ENCODE measurements at regions not wholly inside any gene's neighbourhood (a gene's known extent, or its start where the extent isn't known, plus 50 kb on each side); places are given as distances from the start of the nearest gene placed in this dataset.
"Not testable (repeated sequence)": the region's sequence is repeated elsewhere in the genome, so short reads cannot be mapped to it uniquely, and the experiment has no call there.

- H3K4me3 Mint-ChIP-seq, H3K9me3 Mint-ChIP-seq, H3K36me3 Mint-ChIP-seq, H3K4me1 Mint-ChIP-seq, H3K27ac Mint-ChIP-seq, H3K27me3 Mint-ChIP-seq, ATAC-seq: not testable (repeated sequence)
These were observed 59.5 kb upstream of the FAM90A26 start for GRCh38 chr4:9110700-9111099.

- not testable (repeated sequence) for H3K4me1 Mint-ChIP-seq, H3K4me3 Mint-ChIP-seq, H3K36me3 Mint-ChIP-seq, H3K27me3 Mint-ChIP-seq, H3K27ac Mint-ChIP-seq, H3K9me3 Mint-ChIP-seq, ATAC-seq
These were observed 67.1 kb upstream of the FAM90A26 start for GRCh38 chr4:9103148-9103524.

- not testable (repeated sequence) for H3K36me3 Mint-ChIP-seq, H3K9me3 Mint-ChIP-seq, H3K27me3 Mint-ChIP-seq, H3K4me1 Mint-ChIP-seq, H3K27ac Mint-ChIP-seq, H3K4me3 Mint-ChIP-seq, ATAC-seq
These were observed 67.6 kb upstream of the FAM90A26 start for GRCh38 chr4:9102471-9103147.

- not testable (repeated sequence) for H3K4me3 Mint-ChIP-seq, ATAC-seq, H3K27me3 Mint-ChIP-seq, H3K4me1 Mint-ChIP-seq, H3K27ac Mint-ChIP-seq
- Mint-ChIP-seq H3K36me3 (peaks cover 16% of the 10 kb centered on the region), H3K9me3 (peaks cover 29% of the 10 kb centered on the region)
These were observed 73.9 kb upstream of the FAM90A26 start for GRCh38 chr4:9096330-9096729.

GRCh38 chr4:9078796-9079195, 91.4 kb upstream of the FAM90A26 start:
- not testable (repeated sequence) for H3K27ac Mint-ChIP-seq, H3K27me3 Mint-ChIP-seq, H3K4me1 Mint-ChIP-seq, H3K4me3 Mint-ChIP-seq, H3K36me3 Mint-ChIP-seq, ATAC-seq, H3K9me3 Mint-ChIP-seq

- H3K27me3 Mint-ChIP-seq, ATAC-seq, H3K27ac Mint-ChIP-seq, H3K9me3 Mint-ChIP-seq, H3K36me3 Mint-ChIP-seq, H3K4me3 Mint-ChIP-seq, H3K4me1 Mint-ChIP-seq: not testable (repeated sequence)
These were observed 93.2 kb upstream of the FAM90A26 start for GRCh38 chr4:9076974-9077373.

- not testable (repeated sequence) for H3K27me3 Mint-ChIP-seq, H3K4me3 Mint-ChIP-seq, H3K4me1 Mint-ChIP-seq, ATAC-seq, H3K36me3 Mint-ChIP-seq, H3K27ac Mint-ChIP-seq, H3K9me3 Mint-ChIP-seq
These were observed 93.7 kb upstream of the FAM90A26 start for GRCh38 chr4:9076486-9076885.

- not testable (repeated sequence) for ATAC-seq, H3K4me3 Mint-ChIP-seq, H3K27me3 Mint-ChIP-seq
These were observed 96.8 kb upstream of the FAM90A26 start for GRCh38 chr4:9073371-9073770.

GRCh38 chr4:9072521-9073220, 97.5 kb upstream of the FAM90A26 start:
- not testable (repeated sequence) for H3K4me1 Mint-ChIP-seq, H3K27ac Mint-ChIP-seq, H3K27me3 Mint-ChIP-seq, ATAC-seq, H3K36me3 Mint-ChIP-seq, H3K4me3 Mint-ChIP-seq, H3K9me3 Mint-ChIP-seq

More at GRCh38 chr4:9073371-9073770, 96.8 kb upstream of the FAM90A26 start:
- H3K9me3 Mint-ChIP-seq, H3K36me3 Mint-ChIP-seq, H3K4me1 Mint-ChIP-seq, H3K27ac Mint-ChIP-seq: not testable (repeated sequence)

GRCh38 chr4:9067923-9068322, 102.3 kb upstream of the FAM90A26 start:
- not testable (repeated sequence) for H3K36me3 Mint-ChIP-seq, ATAC-seq, H3K4me3 Mint-ChIP-seq, H3K27me3 Mint-ChIP-seq, H3K27ac Mint-ChIP-seq, H3K4me1 Mint-ChIP-seq
- H3K9me3 Mint-ChIP-seq, result peaks cover 20% of the 10 kb centered on the region

- H3K27ac Mint-ChIP-seq, H3K4me3 Mint-ChIP-seq, ATAC-seq, H3K36me3 Mint-ChIP-seq, H3K4me1 Mint-ChIP-seq, H3K27me3 Mint-ChIP-seq: not testable (repeated sequence)
- H3K9me3 Mint-ChIP-seq, result peaks cover 17% of the 10 kb centered on the region
These were observed 106.6 kb upstream of the FAM90A26 start for GRCh38 chr4:9063612-9064011.

- H3K4me3 Mint-ChIP-seq, H3K9me3 Mint-ChIP-seq, H3K27me3 Mint-ChIP-seq: not testable (repeated sequence)
These were observed 145.3 kb upstream of the FAM90A26 start for GRCh38 chr4:9024866-9025265.

GRCh38 chr4:9009792-9010191, 138.2 kb upstream of the HMX1 start:
- H3K9me3 Mint-ChIP-seq, H3K27me3 Mint-ChIP-seq, H3K4me3 Mint-ChIP-seq, ATAC-seq, H3K27ac Mint-ChIP-seq, H3K4me1 Mint-ChIP-seq, H3K36me3 Mint-ChIP-seq: not testable (repeated sequence)

More at GRCh38 chr4:9024866-9025265, 145.3 kb upstream of the FAM90A26 start:
- ATAC-seq, H3K36me3 Mint-ChIP-seq, H3K27ac Mint-ChIP-seq, H3K4me1 Mint-ChIP-seq: not testable (repeated sequence)

- H3K27me3 Mint-ChIP-seq, ATAC-seq, H3K4me3 Mint-ChIP-seq, H3K27ac Mint-ChIP-seq, H3K4me1 Mint-ChIP-seq, H3K36me3 Mint-ChIP-seq, H3K9me3 Mint-ChIP-seq: not testable (repeated sequence)
These were observed 136.8 kb upstream of the HMX1 start for GRCh38 chr4:9008407-9008806.

GRCh38 chr4:9001153-9001552, 129.5 kb upstream of the HMX1 start:
- Mint-ChIP-seq H3K4me3 (peak overlapping the region; percentile 34), H3K27me3 (peaks cover 30% of the 10 kb centered on the region)
- H3K27ac Mint-ChIP-seq, H3K9me3 Mint-ChIP-seq, ATAC-seq, H3K4me1 Mint-ChIP-seq, H3K36me3 Mint-ChIP-seq: not testable (repeated sequence)

GRCh38 chr4:9000505-9001001, 128.9 kb upstream of the HMX1 start:
- Mint-ChIP-seq H3K4me3 (peak overlapping the region; percentile 61), H3K27me3 (peaks cover 30% of the 10 kb centered on the region)
- not testable (repeated sequence) for H3K36me3 Mint-ChIP-seq, H3K4me1 Mint-ChIP-seq, H3K9me3 Mint-ChIP-seq, ATAC-seq, H3K27ac Mint-ChIP-seq

Measured in stimulated activated memory B cell treated with anti-CD40 and anti-IgM and Interleukin-4, amounts not matched to agents 10 μg/mL and 1 μg/mL and 100 μg/mL, for 72 hours (primary cell).